ENCODE measurements at regions not wholly inside any gene's neighbourhood (a gene's known extent, or its start where the extent isn't known, plus 50 kb on each side); places are given as distances from the start of the nearest gene placed in this dataset.

- TF ChIP-seq CTCF (IDR thresholded peaks at IDR 0.05) (no peak), EZH2 (IDR thresholded peaks at IDR 0.05; ENCODE audit: borderline replicate concordance, insufficient read depth, low read depth, low read length, poor library complexity, severe bottlenecking) (no peak)
Measured at GRCh38 chr2:217667512-217667911, 335.3 kb downstream of the TNS1 start.
